ENCODE measurements at regions not wholly inside any gene's neighbourhood (a gene's known extent, or its start where the extent isn't known, plus 50 kb on each side); places are given as distances from the start of the nearest gene placed in this dataset.

DNA sequence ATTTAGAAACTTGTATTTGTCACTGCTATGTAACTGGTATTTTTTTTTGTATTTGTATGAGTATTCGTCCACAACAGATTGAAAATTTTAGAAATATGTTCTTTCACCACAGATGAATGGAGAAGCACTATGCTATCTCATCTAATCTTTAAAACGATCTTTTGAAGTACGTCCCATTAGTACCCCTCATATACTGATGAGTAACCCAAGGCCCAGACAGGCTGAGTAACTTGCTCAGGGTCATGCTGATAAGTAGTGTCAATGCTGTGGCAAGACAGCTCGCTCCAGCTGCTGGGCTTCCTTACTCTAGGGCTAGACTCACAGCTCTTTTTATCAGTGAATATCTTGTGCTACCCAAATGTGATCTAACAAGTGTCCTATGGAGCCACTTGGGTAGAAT lies 154.2 kb downstream of the SUCLA2 start:
- Histone ChIP-seq H3K9me3 (no peaks in the 10 kb centered on the region), H3K4me1 (no peaks in the 10 kb centered on the region), H3K36me3 (no peaks in the 10 kb centered on the region), H3K27ac (no peak overlapping the region), H3K27me3 (no peaks in the 10 kb centered on the region), H3K4me3 (no peak overlapping the region)
- TF ChIP-seq, protein P1, sequence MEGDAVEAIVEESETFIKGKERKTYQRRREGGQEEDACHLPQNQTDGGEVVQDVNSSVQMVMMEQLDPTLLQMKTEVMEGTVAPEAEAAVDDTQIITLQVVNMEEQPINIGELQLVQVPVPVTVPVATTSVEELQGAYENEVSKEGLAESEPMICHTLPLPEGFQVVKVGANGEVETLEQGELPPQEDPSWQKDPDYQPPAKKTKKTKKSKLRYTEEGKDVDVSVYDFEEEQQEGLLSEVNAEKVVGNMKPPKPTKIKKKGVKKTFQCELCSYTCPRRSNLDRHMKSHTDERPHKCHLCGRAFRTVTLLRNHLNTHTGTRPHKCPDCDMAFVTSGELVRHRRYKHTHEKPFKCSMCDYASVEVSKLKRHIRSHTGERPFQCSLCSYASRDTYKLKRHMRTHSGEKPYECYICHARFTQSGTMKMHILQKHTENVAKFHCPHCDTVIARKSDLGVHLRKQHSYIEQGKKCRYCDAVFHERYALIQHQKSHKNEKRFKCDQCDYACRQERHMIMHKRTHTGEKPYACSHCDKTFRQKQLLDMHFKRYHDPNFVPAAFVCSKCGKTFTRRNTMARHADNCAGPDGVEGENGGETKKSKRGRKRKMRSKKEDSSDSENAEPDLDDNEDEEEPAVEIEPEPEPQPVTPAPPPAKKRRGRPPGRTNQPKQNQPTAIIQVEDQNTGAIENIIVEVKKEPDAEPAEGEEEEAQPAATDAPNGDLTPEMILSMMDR (IDR thresholded peaks at IDR 0.05) = no peak
- DNase-seq (ENCODE audit: low spot score in 2 of 2) = no peak
- intact Hi-C loops (cut with DNase I) = no loop called here

GRCh38 chr13:47845981-47846380 lies 155.1 kb downstream of the SUCLA2 start:
- Histone ChIP-seq H3K9me3 (no peaks in the 10 kb centered on the region), H3K27ac (no peak overlapping the region), H3K4me1 (no peaks in the 10 kb centered on the region), H3K36me3 (no peaks in the 10 kb centered on the region), H3K27me3 (no peaks in the 10 kb centered on the region), H3K4me3 (no peak overlapping the region)
- intact Hi-C loops (cut with DNase I) = no loop called here
- TF ChIP-seq, protein P1 (IDR thresholded peaks at IDR 0.05) = no peak
- DNase-seq (ENCODE audit: low spot score in 2 of 2) = no peak

- Histone ChIP-seq H3K9me3 (no peaks in the 10 kb centered on the region), H3K27ac (no peak overlapping the region), H3K27me3 (no peaks in the 10 kb centered on the region), H3K4me1 (no peaks in the 10 kb centered on the region), H3K4me3 (no peak overlapping the region), H3K36me3 (no peaks in the 10 kb centered on the region)
- no peak for DNase-seq (ENCODE audit: low spot score in 2 of 2)
- TF ChIP-seq, protein P1 (IDR thresholded peaks at IDR 0.05) = no peak
- intact Hi-C loops (cut with DNase I) = no loop called here
These were observed 158.1 kb downstream of the SUCLA2 start for GRCh38 chr13:47843005-47843404.

- no peak overlapping the region for H3K4me3 ChIP-seq
- TF ChIP-seq, protein P1 (IDR thresholded peaks at IDR 0.05) = no peak
- no peaks in the 10 kb centered on the region for H3K36me3 ChIP-seq
- intact Hi-C loops (cut with DNase I) = no loop called here
- no peaks in the 10 kb centered on the region for H3K27me3 ChIP-seq
- no peak for DNase-seq (ENCODE audit: low spot score in 2 of 2)
- H3K4me1 ChIP-seq = no peaks in the 10 kb centered on the region
- no peaks in the 10 kb centered on the region for H3K9me3 ChIP-seq
- H3K27ac ChIP-seq = no peak overlapping the region
These were observed 159.9 kb downstream of the SUCLA2 start for GRCh38 chr13:47841151-47841550.

DNA sequence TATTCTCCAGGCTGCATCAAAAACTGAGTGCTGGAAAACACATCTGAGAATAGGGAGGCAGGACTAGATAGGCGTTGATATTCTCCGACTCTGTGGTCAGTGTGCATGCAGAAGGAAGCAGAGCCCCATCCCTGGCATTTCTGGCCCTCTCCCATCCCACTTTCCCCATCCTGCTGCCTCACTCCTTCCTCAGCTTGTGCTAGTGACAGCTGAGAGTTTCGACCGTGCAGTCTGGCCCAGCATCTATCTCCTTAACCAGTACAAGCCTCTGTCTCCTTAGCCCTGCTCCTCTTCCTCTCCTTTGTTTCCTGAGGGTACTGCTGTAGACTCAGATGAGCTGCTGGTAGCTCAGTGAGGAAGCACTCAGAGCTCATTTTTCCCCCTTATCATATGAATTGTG lies 163.2 kb downstream of the SUCLA2 start:
- H3K4me3 ChIP-seq = no peak overlapping the region
- TF ChIP-seq, protein P1 (IDR thresholded peaks at IDR 0.05) = no peak
- H3K9me3 ChIP-seq = no peaks in the 10 kb centered on the region
- no peaks in the 10 kb centered on the region for H3K36me3 ChIP-seq
- H3K27ac ChIP-seq = no peak overlapping the region
- no peaks in the 10 kb centered on the region for H3K4me1 ChIP-seq
- DNase-seq (ENCODE audit: low spot score in 2 of 2) = no peak
- intact Hi-C loops (cut with DNase I) = no loop called here
- H3K27me3 ChIP-seq = no peaks in the 10 kb centered on the region
